CD1c-positive myeloid dendritic cell (primary cell): ENCODE measurements at regions not wholly inside any gene's neighbourhood (a gene's known extent, or its start where the extent isn't known, plus 50 kb on each side); places are given as distances from the start of the nearest gene placed in this dataset.

Experiments used
- DNase-seq: peaks from one replicate; pipeline ENCODE4 v3.0.0-alpha.2; 2016; ENCODE audit errors: extremely low spot score

- DNase-seq = no peak
Measured at GRCh38 chr2:147711031-147711430, 133.8 kb upstream of the ACVR2A start.

GRCh38 chr2:147709655-147710054 is 135.2 kb upstream of the ACVR2A start:
- no peak for DNase-seq

- DNase-seq = no peak
Measured at GRCh38 chr2:147703171-147703570, 141.7 kb upstream of the ACVR2A start.

DNA sequence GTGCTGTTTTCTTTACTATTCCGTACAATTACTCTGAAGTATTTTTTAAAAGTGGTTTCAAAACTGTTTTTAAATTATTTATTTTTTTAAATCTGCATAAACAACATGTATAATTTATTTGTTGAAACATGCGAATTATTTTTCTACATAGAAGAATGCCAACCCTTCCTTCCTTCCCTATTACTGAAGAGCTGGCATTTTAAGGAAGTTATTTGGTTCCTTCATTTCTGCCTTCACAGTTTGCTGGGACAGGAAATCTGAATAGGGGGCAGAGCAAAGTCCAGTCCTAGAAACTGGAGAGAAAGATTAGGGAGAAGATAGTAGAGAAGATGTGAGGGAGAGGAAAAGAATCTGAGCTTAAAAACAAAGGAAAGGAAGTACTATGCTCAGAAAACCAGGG is 146.7 kb upstream of the ACVR2A start:
- DNase-seq = peak; percentile 37

DNA sequence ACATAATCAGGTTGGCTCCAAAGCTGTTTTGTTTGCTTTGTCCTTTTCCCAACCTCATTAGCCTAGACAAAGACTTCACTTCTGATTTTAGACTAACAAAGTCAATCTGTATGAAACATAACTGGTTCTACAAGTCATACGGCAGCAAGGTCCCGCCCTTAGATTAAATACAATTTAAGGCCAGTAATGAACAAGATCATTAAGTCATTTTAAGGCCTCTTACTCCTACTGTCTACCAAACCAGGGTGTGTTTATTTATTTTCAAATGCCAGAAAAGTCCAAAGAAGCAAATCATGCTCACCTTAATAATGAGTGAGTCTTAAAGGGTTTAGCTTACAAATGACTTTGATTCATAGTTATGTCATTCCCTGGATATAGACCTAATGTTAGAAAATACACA is 148.4 kb upstream of the ACVR2A start:
- DNase-seq = no peak

GRCh38 chr2:147689220-147689909 is 155.5 kb upstream of the ACVR2A start:
- DNase-seq = peak; percentile 91

GRCh38 chr2:147688242-147688641 is 156.6 kb upstream of the ACVR2A start:
- peak; percentile 18 for DNase-seq

GRCh38 chr2:147686365-147686764 is 158.5 kb upstream of the ACVR2A start:
- no peak for DNase-seq

DNA sequence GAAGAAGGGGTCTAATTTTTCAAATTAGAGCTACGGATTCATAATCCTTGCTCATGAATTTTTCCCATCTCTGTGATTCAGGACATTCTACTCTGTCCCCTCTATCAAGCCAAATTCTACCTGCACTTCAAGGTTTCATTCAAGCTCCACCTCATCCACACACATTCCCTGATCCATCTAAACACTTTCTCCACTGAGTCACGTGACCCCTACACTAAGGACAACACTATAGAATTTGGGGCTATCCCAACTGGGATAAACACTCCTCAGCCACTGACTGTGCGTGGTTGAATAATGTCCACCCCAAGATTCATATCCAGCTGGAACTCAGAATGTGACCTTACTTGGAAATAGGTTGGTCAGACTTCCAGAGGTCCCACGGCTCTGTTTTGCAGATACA is 159.9 kb upstream of the ACVR2A start:
- DNase-seq = no peak

DNA sequence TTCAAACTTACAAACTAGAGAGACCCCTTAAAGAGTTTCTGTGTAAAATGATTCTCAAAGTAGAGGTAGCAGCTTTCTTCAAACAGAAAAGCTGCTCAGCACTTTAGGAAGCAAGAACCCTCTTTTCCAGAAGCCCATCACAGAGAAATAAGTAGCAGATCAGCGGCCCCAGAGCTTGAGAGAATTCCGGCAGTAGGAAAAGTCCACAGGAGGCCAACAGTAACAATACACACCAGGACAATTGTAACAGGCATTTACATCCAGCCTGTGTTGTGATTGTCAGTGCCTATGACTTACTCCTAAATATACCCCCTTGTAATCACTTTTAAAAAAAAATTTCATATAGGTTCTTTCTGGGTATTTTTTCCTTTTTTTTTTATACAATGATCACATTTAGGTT is 161.4 kb upstream of the ACVR2A start:
- no peak for DNase-seq

DNA sequence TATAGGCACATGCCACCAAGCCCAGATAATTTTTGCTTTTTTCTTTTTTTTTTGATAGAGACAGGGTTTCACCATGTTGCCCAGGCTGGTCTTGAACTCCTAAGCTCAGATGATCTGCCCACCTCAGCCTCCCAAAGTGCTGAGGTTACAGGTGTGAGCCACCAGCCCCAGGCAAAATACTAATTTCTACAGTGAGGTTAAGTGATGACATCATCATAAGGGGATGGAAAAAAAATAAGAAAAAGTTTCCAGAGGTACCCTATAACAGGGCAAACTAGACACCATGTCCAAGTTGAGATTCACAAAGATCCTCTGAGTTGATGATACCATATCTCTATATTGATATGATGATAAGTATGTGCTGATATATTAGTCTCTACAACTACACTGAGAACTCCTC is 163.7 kb upstream of the ACVR2A start:
- DNase-seq = no peak

DNA sequence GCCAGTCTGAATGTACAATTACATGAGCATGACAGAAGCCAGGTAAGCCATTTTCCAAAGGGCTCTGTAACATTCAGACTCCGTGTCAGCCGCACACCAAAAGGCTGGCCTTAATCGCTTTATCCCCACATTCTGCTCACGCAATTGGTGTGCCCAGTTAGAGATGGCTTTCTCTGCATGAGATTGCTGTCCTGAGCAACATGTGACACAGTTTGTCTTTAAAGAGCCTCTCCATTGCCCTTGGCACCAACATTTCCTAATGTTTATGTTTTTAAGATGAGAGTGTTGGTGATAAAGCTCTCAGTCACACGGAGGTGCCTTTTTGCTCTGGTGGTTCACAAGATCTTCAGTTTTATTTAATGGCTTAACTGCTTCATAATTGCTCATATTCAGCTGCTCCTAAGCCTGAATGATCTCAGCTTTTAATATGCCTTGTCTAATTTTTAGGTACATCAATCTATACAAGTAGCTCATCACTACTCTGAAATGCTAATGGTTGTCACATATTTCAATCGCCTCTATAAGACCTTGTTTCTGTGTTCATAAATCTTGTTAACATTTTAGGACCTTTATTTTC is 164.8 kb upstream of the ACVR2A start:
- no peak for DNase-seq

- no peak for DNase-seq
Measured at GRCh38 chr2:147679191-147679954, 165.5 kb upstream of the ACVR2A start.

DNA sequence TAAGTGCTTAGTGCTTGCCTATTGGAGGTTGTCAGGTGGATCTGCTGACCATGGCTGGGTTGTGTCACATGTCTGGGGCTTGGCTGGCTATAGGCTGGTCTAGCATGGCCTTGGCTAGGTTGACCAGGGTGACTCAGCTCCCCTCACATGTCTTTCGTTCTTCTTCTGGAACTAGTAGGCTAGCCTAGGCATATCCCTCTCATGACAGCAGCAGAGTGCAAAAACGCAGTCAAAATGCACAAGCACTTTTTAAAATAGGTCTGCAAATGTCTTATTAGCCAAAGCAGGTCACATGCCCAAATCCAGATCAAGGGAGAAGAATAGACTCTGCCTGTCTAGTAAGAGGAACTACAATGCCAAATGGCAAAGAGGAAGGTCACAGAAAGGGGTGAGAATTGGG is 179.7 kb upstream of the ACVR2A start:
- DNase-seq = peak; percentile 22

DNA sequence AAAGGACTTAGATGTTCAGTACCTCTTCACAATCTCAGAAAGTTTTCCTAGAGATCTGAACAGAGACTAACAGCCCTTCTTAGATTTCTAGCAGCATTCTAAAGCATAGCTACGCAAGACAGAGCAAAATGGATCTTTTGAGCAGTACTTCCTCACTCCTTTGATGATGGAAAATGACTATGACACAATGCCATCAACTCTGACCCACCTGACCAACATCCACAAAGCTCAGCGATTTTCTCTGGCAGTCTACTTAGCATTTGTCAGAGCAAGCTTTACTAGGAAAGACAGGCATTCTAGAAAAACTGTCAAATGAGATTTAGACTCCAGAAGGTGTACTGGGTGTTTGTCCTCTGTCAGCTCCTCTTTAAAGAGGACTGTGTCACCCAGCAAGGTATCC is 180.9 kb upstream of the ACVR2A start:
- DNase-seq = peak; percentile 25

DNA sequence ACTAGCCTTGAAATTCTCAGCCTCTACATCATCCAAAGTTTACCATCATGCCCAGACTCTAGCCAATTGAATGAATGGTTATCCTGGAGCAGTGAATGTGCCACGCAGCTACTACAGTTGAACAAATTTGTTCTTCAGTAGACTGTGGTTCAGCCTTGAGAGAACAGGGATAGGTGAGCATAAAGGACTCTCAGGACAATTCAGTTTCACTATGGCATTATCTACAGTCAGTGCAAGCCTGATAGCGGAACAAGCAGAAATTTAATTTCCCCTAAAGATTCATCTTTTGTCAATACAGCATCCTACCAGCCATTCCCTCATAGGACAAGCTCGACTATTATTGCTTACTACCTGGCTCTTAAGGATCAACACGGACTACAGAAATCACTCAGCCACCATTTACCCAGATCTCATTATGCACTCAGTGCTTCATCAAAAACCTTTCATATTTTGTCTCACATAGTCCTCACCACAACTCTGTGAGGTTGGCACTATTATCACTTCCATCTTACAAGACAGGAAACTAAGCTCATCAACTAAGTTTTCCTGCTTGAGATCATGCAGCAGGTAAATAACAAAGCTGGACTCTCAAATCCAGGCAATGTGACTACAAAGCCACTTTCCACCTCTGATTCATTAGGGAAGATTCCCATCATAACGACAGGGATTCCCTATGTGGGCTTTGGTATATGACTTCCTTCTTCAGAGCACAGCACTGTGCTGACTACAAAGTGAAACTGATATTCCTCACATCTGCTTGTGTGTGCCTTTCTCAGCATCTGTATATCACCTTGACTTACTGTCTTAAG is 181.5 kb upstream of the ACVR2A start:
- peak; percentile 35 for DNase-seq

DNA sequence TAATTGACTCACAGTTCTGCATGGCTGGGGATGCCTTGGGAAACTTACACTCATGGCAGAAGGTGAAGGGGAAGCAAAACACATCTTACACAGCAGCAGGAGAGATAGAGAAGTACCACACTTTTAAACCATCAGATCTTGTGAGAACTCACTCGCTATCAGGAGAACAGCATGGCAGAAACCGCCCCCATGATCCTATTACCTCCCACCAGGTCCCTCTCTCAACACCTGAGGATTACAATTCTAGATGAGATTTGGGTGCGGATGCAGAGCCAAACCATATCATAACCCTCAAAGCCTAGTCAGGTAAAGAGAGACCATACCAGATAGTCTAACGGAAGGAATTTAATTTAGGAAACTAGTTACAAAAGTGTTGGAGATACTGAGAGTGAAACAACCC is 182.6 kb upstream of the ACVR2A start:
- no peak for DNase-seq

GRCh38 chr2:147660680-147661079 is 184.1 kb upstream of the ACVR2A start:
- DNase-seq = no peak

DNA sequence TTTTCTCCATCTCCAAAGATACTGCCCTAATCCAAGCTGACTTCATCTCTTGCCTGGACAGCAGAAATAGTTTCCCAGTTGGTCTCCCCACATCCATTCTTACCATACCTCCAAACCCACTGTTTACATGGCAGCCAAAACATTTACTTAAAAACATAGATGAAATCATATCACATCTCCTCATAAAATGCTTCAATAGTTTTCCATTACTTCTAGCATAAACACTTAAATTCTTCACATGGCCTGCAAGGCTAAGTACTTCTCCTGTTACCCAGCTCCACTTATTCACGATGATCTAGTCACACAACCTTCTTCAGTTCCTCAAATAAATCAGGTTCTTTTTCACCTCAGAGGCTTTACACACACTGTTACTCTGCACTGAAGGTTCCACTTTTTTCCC is 185.8 kb upstream of the ACVR2A start:
- no peak for DNase-seq

GRCh38 chr2:147657086-147658000 is 187.5 kb upstream of the ACVR2A start:
- no peak for DNase-seq

- DNase-seq = no peak
Measured at GRCh38 chr2:147649998-147650397, 194.8 kb upstream of the ACVR2A start.
